ENCODE measurements at regions not wholly inside any gene's neighbourhood (a gene's known extent, or its start where the extent isn't known, plus 50 kb on each side); places are given as distances from the start of the nearest gene placed in this dataset.
"Not testable (repeated sequence)": the region's sequence is repeated elsewhere in the genome, so short reads cannot be mapped to it uniquely, and the experiment has no call there.

GRCh38 chr3:195988764-195989163 is 80.4 kb upstream of the TNK2 start:
- not testable (repeated sequence) for H3K4me3 ChIP-seq (ENCODE audit: insufficient read depth, low read depth, low read length, poor library complexity, severe bottlenecking); DNase-seq

GRCh38 chr3:195987001-195987400 is 78.7 kb upstream of the TNK2 start:
- H3K9me3 ChIP-seq (ENCODE audit: control insufficient read depth, low read length); H3K36me3 ChIP-seq (ENCODE audit: control insufficient read depth, insufficient read depth, low read length); H3K4me3 ChIP-seq (ENCODE audit: insufficient read depth, low read depth, low read length, poor library complexity, severe bottlenecking); H3K4me1 ChIP-seq (ENCODE audit: control insufficient read depth, insufficient read depth, low read length, poor library complexity, severe bottlenecking); DNase-seq; H3K27ac ChIP-seq (ENCODE audit: insufficient read depth, low read length, poor library complexity, severe bottlenecking); H3K27me3 ChIP-seq (replicated peaks; ENCODE audit: control insufficient read depth, insufficient read depth, low read length, poor library complexity, severe bottlenecking): not testable (repeated sequence)

More at GRCh38 chr3:195988764-195989163, 80.4 kb upstream of the TNK2 start:
- H3K27ac ChIP-seq (ENCODE audit: insufficient read depth, low read length, poor library complexity, severe bottlenecking); H3K36me3 ChIP-seq (ENCODE audit: control insufficient read depth, insufficient read depth, low read length); H3K27me3 ChIP-seq (replicated peaks; ENCODE audit: control insufficient read depth, insufficient read depth, low read length, poor library complexity, severe bottlenecking); H3K4me1 ChIP-seq (ENCODE audit: control insufficient read depth, insufficient read depth, low read length, poor library complexity, severe bottlenecking); H3K9me3 ChIP-seq (ENCODE audit: control insufficient read depth, low read length): not testable (repeated sequence)

- H3K27me3 ChIP-seq (replicated peaks; ENCODE audit: control insufficient read depth, insufficient read depth, low read length, poor library complexity, severe bottlenecking); DNase-seq; H3K36me3 ChIP-seq (ENCODE audit: control insufficient read depth, insufficient read depth, low read length); H3K4me3 ChIP-seq (ENCODE audit: insufficient read depth, low read depth, low read length, poor library complexity, severe bottlenecking); H3K27ac ChIP-seq (ENCODE audit: insufficient read depth, low read length, poor library complexity, severe bottlenecking); H3K4me1 ChIP-seq (ENCODE audit: control insufficient read depth, insufficient read depth, low read length, poor library complexity, severe bottlenecking); H3K9me3 ChIP-seq (ENCODE audit: control insufficient read depth, low read length): not testable (repeated sequence)
Measured at GRCh38 chr3:195986576-195986975, 78.2 kb upstream of the TNK2 start.

GRCh38 chr3:195985348-195985920 is 77.1 kb upstream of the TNK2 start:
- H3K9me3 ChIP-seq (ENCODE audit: control insufficient read depth, low read length) = not testable (repeated sequence)

GRCh38 chr3:195984392-195985030 is 76.2 kb upstream of the TNK2 start:
- H3K4me1 ChIP-seq (ENCODE audit: control insufficient read depth, insufficient read depth, low read length, poor library complexity, severe bottlenecking); H3K36me3 ChIP-seq (ENCODE audit: control insufficient read depth, insufficient read depth, low read length); H3K9me3 ChIP-seq (ENCODE audit: control insufficient read depth, low read length); H3K27ac ChIP-seq (ENCODE audit: insufficient read depth, low read length, poor library complexity, severe bottlenecking); H3K27me3 ChIP-seq (replicated peaks; ENCODE audit: control insufficient read depth, insufficient read depth, low read length, poor library complexity, severe bottlenecking); H3K4me3 ChIP-seq (ENCODE audit: insufficient read depth, low read depth, low read length, poor library complexity, severe bottlenecking); DNase-seq: not testable (repeated sequence)

More at GRCh38 chr3:195985348-195985920, 77.1 kb upstream of the TNK2 start:
- not testable (repeated sequence) for DNase-seq; H3K4me1 ChIP-seq (ENCODE audit: control insufficient read depth, insufficient read depth, low read length, poor library complexity, severe bottlenecking); H3K36me3 ChIP-seq (ENCODE audit: control insufficient read depth, insufficient read depth, low read length); H3K27ac ChIP-seq (ENCODE audit: insufficient read depth, low read length, poor library complexity, severe bottlenecking); H3K27me3 ChIP-seq (replicated peaks; ENCODE audit: control insufficient read depth, insufficient read depth, low read length, poor library complexity, severe bottlenecking); H3K4me3 ChIP-seq (ENCODE audit: insufficient read depth, low read depth, low read length, poor library complexity, severe bottlenecking)

DNA sequence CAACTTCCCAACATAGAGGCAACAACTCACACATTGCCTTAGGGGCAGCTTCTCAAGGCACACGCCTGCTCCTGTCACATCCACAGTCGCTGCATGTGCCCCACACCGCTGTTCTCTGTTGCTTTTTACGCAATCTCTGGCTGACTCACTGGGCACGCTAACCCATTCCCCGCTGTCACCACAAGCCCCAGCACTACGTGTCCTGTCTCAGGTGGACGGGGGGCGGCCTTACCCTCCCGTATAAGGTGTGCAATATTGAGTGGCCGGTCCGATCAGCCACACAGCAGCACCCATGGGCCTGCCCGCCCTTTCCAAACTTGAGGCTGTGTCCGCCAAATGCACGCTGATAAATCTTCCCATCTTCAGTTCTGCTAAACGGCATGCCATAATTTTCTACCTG is 75.5 kb upstream of the TNK2 start:
- H3K9me3 ChIP-seq (ENCODE audit: control insufficient read depth, low read length); H3K27me3 ChIP-seq (replicated peaks; ENCODE audit: control insufficient read depth, insufficient read depth, low read length, poor library complexity, severe bottlenecking); DNase-seq; H3K4me1 ChIP-seq (ENCODE audit: control insufficient read depth, insufficient read depth, low read length, poor library complexity, severe bottlenecking); H3K4me3 ChIP-seq (ENCODE audit: insufficient read depth, low read depth, low read length, poor library complexity, severe bottlenecking); H3K36me3 ChIP-seq (ENCODE audit: control insufficient read depth, insufficient read depth, low read length); H3K27ac ChIP-seq (ENCODE audit: insufficient read depth, low read length, poor library complexity, severe bottlenecking): not testable (repeated sequence)

DNA sequence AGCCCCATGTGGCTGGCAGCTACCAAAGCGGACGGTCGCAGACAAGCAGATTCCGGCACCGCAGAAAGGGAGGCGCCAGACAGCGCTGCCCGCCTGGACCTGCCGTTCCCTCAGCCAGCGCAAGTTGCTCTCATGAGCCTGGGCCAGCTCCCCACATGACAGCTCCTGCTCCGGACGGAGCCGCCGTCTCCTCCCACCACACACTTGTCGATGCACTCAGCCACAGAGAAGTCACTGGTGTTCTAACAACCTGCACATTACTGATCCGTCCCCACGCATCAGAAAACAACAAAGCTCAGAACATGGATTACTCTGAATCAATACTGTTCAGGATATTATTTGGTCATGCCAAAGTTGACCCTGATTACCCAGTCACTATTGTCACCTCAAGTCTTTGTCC is 74.4 kb upstream of the TNK2 start:
- not testable (repeated sequence) for H3K4me3 ChIP-seq (ENCODE audit: insufficient read depth, low read depth, low read length, poor library complexity, severe bottlenecking); DNase-seq; H3K27ac ChIP-seq (ENCODE audit: insufficient read depth, low read length, poor library complexity, severe bottlenecking); H3K9me3 ChIP-seq (ENCODE audit: control insufficient read depth, low read length); H3K27me3 ChIP-seq (replicated peaks; ENCODE audit: control insufficient read depth, insufficient read depth, low read length, poor library complexity, severe bottlenecking); H3K36me3 ChIP-seq (ENCODE audit: control insufficient read depth, insufficient read depth, low read length); H3K4me1 ChIP-seq (ENCODE audit: control insufficient read depth, insufficient read depth, low read length, poor library complexity, severe bottlenecking)

DNA sequence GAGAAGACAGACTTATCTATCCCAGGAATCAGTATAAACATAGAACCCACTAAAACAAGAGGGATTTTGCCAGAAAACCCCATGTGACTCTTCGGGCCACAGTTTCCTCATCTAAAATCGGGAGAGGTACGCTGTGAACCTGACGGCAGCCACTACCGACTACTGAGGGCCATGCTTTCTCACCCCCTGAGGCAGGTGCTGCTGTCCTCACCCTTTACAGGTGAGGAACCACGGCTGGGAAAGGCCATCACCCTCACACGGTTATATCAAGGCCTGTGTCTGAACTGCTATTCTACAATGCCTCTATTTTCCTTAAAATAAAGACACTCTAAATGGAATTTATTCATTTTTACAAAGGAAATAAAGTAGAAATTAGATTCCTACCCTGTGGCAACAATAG is 73.4 kb upstream of the TNK2 start:
- not testable (repeated sequence) for DNase-seq; H3K36me3 ChIP-seq (ENCODE audit: control insufficient read depth, insufficient read depth, low read length); H3K27ac ChIP-seq (ENCODE audit: insufficient read depth, low read length, poor library complexity, severe bottlenecking); H3K4me3 ChIP-seq (ENCODE audit: insufficient read depth, low read depth, low read length, poor library complexity, severe bottlenecking); H3K9me3 ChIP-seq (ENCODE audit: control insufficient read depth, low read length); H3K27me3 ChIP-seq (replicated peaks; ENCODE audit: control insufficient read depth, insufficient read depth, low read length, poor library complexity, severe bottlenecking); H3K4me1 ChIP-seq (ENCODE audit: control insufficient read depth, insufficient read depth, low read length, poor library complexity, severe bottlenecking)

DNA sequence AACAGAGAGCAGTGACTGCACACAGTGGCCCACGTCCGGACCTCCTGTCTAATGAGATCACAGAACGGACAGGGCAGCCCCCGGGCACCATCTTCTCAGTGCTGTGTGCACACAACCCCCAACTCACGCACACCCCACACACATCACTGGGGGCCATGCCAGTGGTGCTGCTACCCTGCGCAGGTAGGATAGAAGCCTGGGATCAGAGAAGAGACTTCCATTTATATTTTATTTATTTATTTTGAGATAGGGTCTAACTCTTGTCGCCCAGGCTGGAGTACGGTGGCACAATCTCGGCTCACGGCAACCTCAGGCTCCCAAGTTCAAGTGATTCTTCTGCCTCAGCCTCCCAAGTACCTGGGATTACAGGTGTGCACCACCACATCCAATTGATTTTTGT is 71.5 kb upstream of the TNK2 start:
- not testable (repeated sequence) for H3K9me3 ChIP-seq (ENCODE audit: control insufficient read depth, low read length); H3K4me3 ChIP-seq (ENCODE audit: insufficient read depth, low read depth, low read length, poor library complexity, severe bottlenecking); H3K27ac ChIP-seq (ENCODE audit: insufficient read depth, low read length, poor library complexity, severe bottlenecking); H3K27me3 ChIP-seq (replicated peaks; ENCODE audit: control insufficient read depth, insufficient read depth, low read length, poor library complexity, severe bottlenecking); H3K4me1 ChIP-seq (ENCODE audit: control insufficient read depth, insufficient read depth, low read length, poor library complexity, severe bottlenecking); DNase-seq
- H3K36me3 ChIP-seq (ENCODE audit: control insufficient read depth, insufficient read depth, low read length) = peaks cover 11% of the 10 kb centered on the region

- not testable (repeated sequence) for DNase-seq; H3K9me3 ChIP-seq (ENCODE audit: control insufficient read depth, low read length); H3K36me3 ChIP-seq (ENCODE audit: control insufficient read depth, insufficient read depth, low read length)
Measured at GRCh38 chr3:195978585-195978984, 70.2 kb upstream of the TNK2 start.

More at GRCh38 chr3:195978585-195978984, 70.2 kb upstream of the TNK2 start:
- not testable (repeated sequence) for H3K27ac ChIP-seq (ENCODE audit: insufficient read depth, low read length, poor library complexity, severe bottlenecking); H3K4me3 ChIP-seq (ENCODE audit: insufficient read depth, low read depth, low read length, poor library complexity, severe bottlenecking); H3K4me1 ChIP-seq (ENCODE audit: control insufficient read depth, insufficient read depth, low read length, poor library complexity, severe bottlenecking); H3K27me3 ChIP-seq (replicated peaks; ENCODE audit: control insufficient read depth, insufficient read depth, low read length, poor library complexity, severe bottlenecking)

All from effector memory CD4-positive, alpha-beta T cell (primary cell).